ENCODE measurements at regions not wholly inside any gene's neighbourhood (a gene's known extent, or its start where the extent isn't known, plus 50 kb on each side); places are given as distances from the start of the nearest gene placed in this dataset.

GRCh38 chr12:46617167-46617566 is 208.6 kb downstream of the SLC38A4 start:
- TF ChIP-seq CTCF (conservative IDR thresholded peaks at IDR 0.05) (no peak), ZFX (IDR thresholded peaks at IDR 0.05) (no peak)
- H3K27ac ChIP-seq = no peak overlapping the region

GRCh38 chr12:46610754-46611153 is 215.0 kb downstream of the SLC38A4 start:
- no peak for TF ChIP-seq ZFX (IDR thresholded peaks at IDR 0.05)
- no peak for TF ChIP-seq CTCF (conservative IDR thresholded peaks at IDR 0.05)
- no peak overlapping the region for H3K27ac ChIP-seq

- TF ChIP-seq ZFX (IDR thresholded peaks at IDR 0.05) (no peak), CTCF (conservative IDR thresholded peaks at IDR 0.05) (no peak)
- H3K27ac ChIP-seq = no peak overlapping the region
Measured at GRCh38 chr12:46609674-46610073, 216.1 kb downstream of the SLC38A4 start.

GRCh38 chr12:46609273-46609623 is 216.5 kb downstream of the SLC38A4 start:
- no peak overlapping the region for H3K27ac ChIP-seq

GRCh38 chr12:46608431-46609272 is 217.1 kb downstream of the SLC38A4 start:
- TF ChIP-seq CTCF (conservative IDR thresholded peaks at IDR 0.05) (no peak), ZFX (IDR thresholded peaks at IDR 0.05) (no peak)
- H3K27ac ChIP-seq = no peak overlapping the region

More at GRCh38 chr12:46609273-46609623, 216.5 kb downstream of the SLC38A4 start:
- TF ChIP-seq CTCF (conservative IDR thresholded peaks at IDR 0.05) (no peak), ZFX (IDR thresholded peaks at IDR 0.05) (no peak)

GRCh38 chr12:46604684-46605083 is 221.1 kb downstream of the SLC38A4 start:
- no peak overlapping the region for H3K27ac ChIP-seq
- TF ChIP-seq CTCF (conservative IDR thresholded peaks at IDR 0.05) (no peak), ZFX (IDR thresholded peaks at IDR 0.05) (no peak)

- TF ChIP-seq ZFX (IDR thresholded peaks at IDR 0.05) = no peak
- no peak for TF ChIP-seq CTCF (conservative IDR thresholded peaks at IDR 0.05)
- H3K27ac ChIP-seq = no peak overlapping the region
Measured at GRCh38 chr12:46603776-46604456, 221.9 kb downstream of the SLC38A4 start.

Data from C4-2B (cell line).